Ishikawa (cell line): ENCODE measurements at regions not wholly inside any gene's neighbourhood (a gene's known extent, or its start where the extent isn't known, plus 50 kb on each side); places are given as distances from the start of the nearest gene placed in this dataset.

ENCODE experiments used
- FOXM1 ChIP-seq: IDR thresholded peaks from 2 replicates; pipeline ENCODE4 v1.6.1; 2012; ENCODE audit warnings: low read depth, borderline replicate concordance
- NFIC ChIP-seq: IDR thresholded peaks from 2 replicates; pipeline ENCODE4 v1.6.1; 2012
- RAD21 ChIP-seq: IDR thresholded peaks from 2 replicates; pipeline ENCODE4 v1.6.1; 2012; ENCODE audit warnings: low read depth
- TAF1 ChIP-seq: IDR thresholded peaks from 2 replicates; pipeline ENCODE4 v1.6.1; 2012; ENCODE audit warnings: low read depth, mild to moderate bottlenecking

- TF ChIP-seq FOXM1 (no peak), RAD21 (no peak), NFIC (no peak), TAF1 (no peak)
Observed at GRCh38 chr17:65387322-65387721, 174.1 kb downstream of the AXIN2 start.
